ENCODE measurements at regions not wholly inside any gene's neighbourhood (a gene's known extent, or its start where the extent isn't known, plus 50 kb on each side); places are given as distances from the start of the nearest gene placed in this dataset.

- CTCF ChIA-PET = no interaction called here
These were observed 206.8 kb upstream of the ESRRG start for GRCh38 chr1:216929870-216930582.

GRCh38 chr1:216927633-216928032 lies 204.4 kb upstream of the ESRRG start:
- no peak for DNase-seq (ENCODE audit: extremely low spot score)
- CTCF ChIA-PET = interaction anchor here (1.5 kb wide), 1 partner anchor 21 kb away, joined by 5 read pairs; no protein-coding TSS in a partner anchor
- POLR2A ChIA-PET = no interaction called here
- TF ChIP-seq, protein P1, sequence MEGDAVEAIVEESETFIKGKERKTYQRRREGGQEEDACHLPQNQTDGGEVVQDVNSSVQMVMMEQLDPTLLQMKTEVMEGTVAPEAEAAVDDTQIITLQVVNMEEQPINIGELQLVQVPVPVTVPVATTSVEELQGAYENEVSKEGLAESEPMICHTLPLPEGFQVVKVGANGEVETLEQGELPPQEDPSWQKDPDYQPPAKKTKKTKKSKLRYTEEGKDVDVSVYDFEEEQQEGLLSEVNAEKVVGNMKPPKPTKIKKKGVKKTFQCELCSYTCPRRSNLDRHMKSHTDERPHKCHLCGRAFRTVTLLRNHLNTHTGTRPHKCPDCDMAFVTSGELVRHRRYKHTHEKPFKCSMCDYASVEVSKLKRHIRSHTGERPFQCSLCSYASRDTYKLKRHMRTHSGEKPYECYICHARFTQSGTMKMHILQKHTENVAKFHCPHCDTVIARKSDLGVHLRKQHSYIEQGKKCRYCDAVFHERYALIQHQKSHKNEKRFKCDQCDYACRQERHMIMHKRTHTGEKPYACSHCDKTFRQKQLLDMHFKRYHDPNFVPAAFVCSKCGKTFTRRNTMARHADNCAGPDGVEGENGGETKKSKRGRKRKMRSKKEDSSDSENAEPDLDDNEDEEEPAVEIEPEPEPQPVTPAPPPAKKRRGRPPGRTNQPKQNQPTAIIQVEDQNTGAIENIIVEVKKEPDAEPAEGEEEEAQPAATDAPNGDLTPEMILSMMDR (IDR thresholded peaks at IDR 0.05; ENCODE audit: control extremely low read depth, extremely low read depth, low read depth, missing control alignments) = no peak

More at GRCh38 chr1:216929870-216930582, 206.8 kb upstream of the ESRRG start:
- POLR2A ChIA-PET = no interaction called here
- TF ChIP-seq, protein P1 (IDR thresholded peaks at IDR 0.05; ENCODE audit: control extremely low read depth, extremely low read depth, low read depth, missing control alignments) = no peak
- DNase-seq (ENCODE audit: extremely low spot score) = no peak

DNA sequence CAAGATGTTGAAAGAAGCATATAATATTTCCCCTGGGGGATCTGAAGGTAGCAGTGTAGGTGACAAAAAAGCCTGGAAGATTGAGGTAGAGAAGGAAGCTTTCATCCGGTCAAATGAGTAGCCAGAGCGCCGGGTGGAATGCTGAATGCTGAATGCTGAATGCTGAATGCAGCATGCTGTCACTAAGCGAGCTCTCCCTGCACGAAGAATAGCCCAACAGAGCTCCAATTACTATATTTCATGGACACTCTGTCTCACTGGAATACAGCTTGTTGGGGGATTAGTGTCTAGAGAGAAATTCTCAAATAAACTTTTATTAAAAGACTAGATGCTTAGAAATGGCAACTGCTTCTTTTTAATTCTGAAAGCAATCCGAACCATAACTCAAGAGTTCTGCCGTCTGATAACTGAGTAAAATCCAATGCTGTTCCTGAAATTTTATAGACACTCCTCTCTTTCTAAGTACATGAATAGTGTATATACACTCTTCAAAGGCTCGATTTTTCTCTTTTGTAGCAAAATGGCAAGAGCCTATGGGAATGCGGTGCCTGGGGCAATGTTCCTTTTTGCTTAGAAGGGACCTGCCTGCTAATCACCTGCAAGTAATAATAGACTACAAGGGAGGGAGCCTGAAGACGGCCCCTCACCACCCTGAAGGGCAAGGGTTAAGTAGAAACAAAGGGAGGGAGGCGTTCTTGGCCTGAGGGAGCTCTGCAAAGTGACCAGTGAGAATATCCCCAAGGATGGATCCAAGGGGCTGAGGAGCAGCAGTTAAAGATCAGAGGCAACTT lies 203.7 kb upstream of the ESRRG start:
- ChIA-PET CTCF (interaction anchor here (1.2 to 1.5 kb wide), 3 partner anchors 18 to 75 kb away, joined by 4 to 5 read pairs (median 4); no protein-coding TSS in a partner anchor), POLR2A (no interaction called here)
- TF ChIP-seq, protein P1 (IDR thresholded peaks at IDR 0.05; ENCODE audit: control extremely low read depth, extremely low read depth, low read depth, missing control alignments) = no peak
- no peak for DNase-seq (ENCODE audit: extremely low spot score)

- TF ChIP-seq, protein P1 (IDR thresholded peaks at IDR 0.05; ENCODE audit: control extremely low read depth, extremely low read depth, low read depth, missing control alignments) = no peak
- ChIA-PET POLR2A (no interaction called here), CTCF (interaction anchor here (1.2 to 1.5 kb wide), 3 partner anchors 18 to 76 kb away, joined by 4 to 5 read pairs (median 4); no protein-coding TSS in a partner anchor)
- DNase-seq (ENCODE audit: extremely low spot score) = no peak
These were observed 202.9 kb upstream of the ESRRG start for GRCh38 chr1:216925962-216926625.

DNA sequence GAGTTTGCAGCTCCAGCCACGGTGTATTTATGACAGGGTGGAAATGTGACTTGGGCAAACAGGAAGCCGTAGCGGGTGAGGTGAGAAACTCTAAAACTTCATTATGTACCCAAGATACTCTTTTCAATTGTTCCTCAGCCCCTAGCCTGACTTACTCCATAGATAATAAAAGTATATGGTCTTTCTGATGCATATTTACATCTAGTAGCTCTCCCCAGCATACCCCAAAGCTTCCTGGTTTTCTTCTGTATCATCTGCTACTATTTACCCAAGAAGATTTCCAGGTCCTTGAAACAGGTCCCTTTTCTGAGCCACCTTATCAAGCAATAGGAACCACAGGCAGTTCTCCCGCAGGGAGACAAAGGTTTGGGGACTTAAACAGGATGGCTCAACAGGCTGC lies 201.5 kb upstream of the ESRRG start:
- no peak for DNase-seq (ENCODE audit: extremely low spot score)
- ChIA-PET CTCF (no interaction called here), POLR2A (no interaction called here)
- TF ChIP-seq, protein P1 (IDR thresholded peaks at IDR 0.05; ENCODE audit: control extremely low read depth, extremely low read depth, low read depth, missing control alignments) = no peak

GRCh38 chr1:216923601-216924000 lies 200.4 kb upstream of the ESRRG start:
- no peak for DNase-seq (ENCODE audit: extremely low spot score)
- ChIA-PET CTCF (interaction anchor here (0.8 kb wide), 1 partner anchor 9 kb away, joined by 3 read pairs; no protein-coding TSS in a partner anchor), POLR2A (no interaction called here)
- TF ChIP-seq, protein P1 (IDR thresholded peaks at IDR 0.05; ENCODE audit: control extremely low read depth, extremely low read depth, low read depth, missing control alignments) = no peak

All from GM10248 (cell line).